Liver (tissue), 3 donors: ENCODE measurements at regions not wholly inside any gene's neighbourhood (a gene's known extent, or its start where the extent isn't known, plus 50 kb on each side); places are given as distances from the start of the nearest gene placed in this dataset.

Experiments
- CTCF ChIP-seq: fragments of 150-350 bp; IDR thresholded peaks from 2 replicates; pipeline ENCODE4 v1.5.1; 2017; ENCODE audit warnings: improper control_type of control experiment, low read depth, low read length; ENCODE audit not compliant: missing input control
- EGR1 ChIP-seq, 2 donors: IDR thresholded peaks; 2 replicates each; pipeline ENCODE4 v1.6.1; 2016 to 2018; ENCODE audit warnings: antibody characterized with exemption in 2 of 2, low read depth in 2 of 2
- FOXA1 ChIP-seq: IDR thresholded peaks from 2 replicates; pipeline ENCODE4 v1.6.1; 2016; ENCODE audit warnings: antibody characterized with exemption
- GABPA ChIP-seq, 2 donors: IDR thresholded peaks in 1 of 2; conservative IDR thresholded peaks in 1 of 2; 2 replicates each; pipeline ENCODE4 v1.6.1; 2016; ENCODE audit warnings: antibody characterized with exemption in 2 of 2, mild to moderate bottlenecking in 1 of 2, moderate library complexity in 1 of 2
- MAX ChIP-seq: IDR thresholded peaks from 2 replicates; pipeline ENCODE4 v1.6.1; 2016; ENCODE audit warnings: antibody characterized with exemption
- REST ChIP-seq: IDR thresholded peaks from 2 replicates; pipeline ENCODE4 v1.6.1; 2016; ENCODE audit warnings: antibody characterized with exemption, mild to moderate bottlenecking
- TAF1 ChIP-seq: conservative IDR thresholded peaks from 2 replicates; pipeline ENCODE4 v1.6.1; 2016; ENCODE audit warnings: antibody characterized with exemption, mild to moderate bottlenecking
- donor health status: healthy.
- donor health status: healthy.

- no peak for TF ChIP-seq CTCF
- TF ChIP-seq GABPA (IDR thresholded peaks at IDR 0.05 in 1 of 2, conservative IDR thresholded peaks at IDR 0.05 in 1 of 2) = no peak
- TF ChIP-seq FOXA1 = no peak
- TF ChIP-seq MAX = no peak
- TF ChIP-seq REST = no peak
- no peak for TF ChIP-seq TAF1
- no peak for TF ChIP-seq EGR1 (IDR thresholded peaks at IDR 0.05; ENCODE audit: low read depth in 2 of 2)
Observed at GRCh38 chr9:78777747-78778146, 480.8 kb downstream of the PSAT1 start.
